Neural cell (in vitro differentiated cells): ENCODE measurements at regions not wholly inside any gene's neighbourhood (a gene's known extent, or its start where the extent isn't known, plus 50 kb on each side); places are given as distances from the start of the nearest gene placed in this dataset.

ENCODE experiments used
- EP300 ChIP-seq: fragments of 450-650 bp; conservative IDR thresholded peaks from 2 replicates; pipeline ENCODE4 v1.6.1; 2014; ENCODE audit warnings: antibody characterized with exemption, mild to moderate bottlenecking, moderate library complexity; ENCODE audit not compliant: poor library complexity, severe bottlenecking
- EZH2 ChIP-seq: fragments of 200-600, 300-800 bp; shearing (Covaris generic), sonication (generic); IDR thresholded peaks from 2 replicates; pipeline ENCODE4 v1.6.1; 2014; ENCODE audit warnings: antibody characterized with exemption, low read length, borderline replicate concordance, mild to moderate bottlenecking; ENCODE audit not compliant: insufficient read depth, poor library complexity, severe bottlenecking
- MXI1 ChIP-seq: fragments of 450-650 bp; conservative IDR thresholded peaks from 2 replicates; pipeline ENCODE4 v1.6.1; 2014; ENCODE audit warnings: antibody characterized with exemption, mild to moderate bottlenecking; ENCODE audit not compliant: poor library complexity, severe bottlenecking
- POLR2AphosphoS5 ChIP-seq: IDR thresholded peaks from 2 replicates; pipeline ENCODE4 v1.6.1; 2012
- RAD21 ChIP-seq: fragments of 450-650 bp; conservative IDR thresholded peaks from 2 replicates; pipeline ENCODE4 v1.6.1; 2014; ENCODE audit warnings: antibody characterized with exemption, mild to moderate bottlenecking, moderate library complexity
- SMC3 ChIP-seq: fragments of 450-650 bp; conservative IDR thresholded peaks from 2 replicates; pipeline ENCODE4 v1.6.1; 2014; ENCODE audit warnings: antibody characterized with exemption, mild to moderate bottlenecking, moderate library complexity; ENCODE audit not compliant: poor library complexity
- TAF1 ChIP-seq: IDR thresholded peaks from 2 replicates; pipeline ENCODE4 v1.6.1; 2012; ENCODE audit warnings: low read depth
- TF ChIP-seq, protein P1 (sequence below): fragments of 450-650 bp; IDR thresholded peaks from 2 replicates; pipeline ENCODE4 v1.5.1; 2014; ENCODE audit warnings: antibody characterized with exemption, mild to moderate bottlenecking, moderate library complexity; ENCODE audit not compliant: poor library complexity, severe bottlenecking
- TF ChIP-seq, protein P2 (sequence below): IDR thresholded peaks from 2 replicates; pipeline ENCODE4 v1.6.1; 2012; ENCODE audit warnings: borderline replicate concordance

DNA sequence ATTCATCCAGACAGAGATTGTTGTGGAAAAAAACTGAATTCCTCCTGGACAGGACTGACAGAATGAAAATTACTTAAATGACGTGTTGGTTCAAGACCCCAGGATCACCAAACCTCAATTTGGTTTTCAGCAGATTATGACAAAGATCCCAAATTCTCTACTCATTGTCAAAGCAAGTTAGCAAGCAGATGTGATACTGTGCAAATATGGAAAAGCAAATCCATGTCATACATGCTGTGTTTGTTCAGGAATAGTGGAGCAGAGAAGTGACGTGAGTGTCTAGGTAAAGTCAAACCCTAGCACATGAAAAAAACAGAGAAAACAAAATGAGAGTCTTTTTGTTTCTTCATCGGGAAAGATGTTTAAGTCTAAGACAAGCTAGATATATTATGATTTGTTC lies 169.2 kb upstream of the NBEA start:
- no peak for TF ChIP-seq EZH2
- no peak for TF ChIP-seq POLR2AphosphoS5
- TF ChIP-seq, protein P1, sequence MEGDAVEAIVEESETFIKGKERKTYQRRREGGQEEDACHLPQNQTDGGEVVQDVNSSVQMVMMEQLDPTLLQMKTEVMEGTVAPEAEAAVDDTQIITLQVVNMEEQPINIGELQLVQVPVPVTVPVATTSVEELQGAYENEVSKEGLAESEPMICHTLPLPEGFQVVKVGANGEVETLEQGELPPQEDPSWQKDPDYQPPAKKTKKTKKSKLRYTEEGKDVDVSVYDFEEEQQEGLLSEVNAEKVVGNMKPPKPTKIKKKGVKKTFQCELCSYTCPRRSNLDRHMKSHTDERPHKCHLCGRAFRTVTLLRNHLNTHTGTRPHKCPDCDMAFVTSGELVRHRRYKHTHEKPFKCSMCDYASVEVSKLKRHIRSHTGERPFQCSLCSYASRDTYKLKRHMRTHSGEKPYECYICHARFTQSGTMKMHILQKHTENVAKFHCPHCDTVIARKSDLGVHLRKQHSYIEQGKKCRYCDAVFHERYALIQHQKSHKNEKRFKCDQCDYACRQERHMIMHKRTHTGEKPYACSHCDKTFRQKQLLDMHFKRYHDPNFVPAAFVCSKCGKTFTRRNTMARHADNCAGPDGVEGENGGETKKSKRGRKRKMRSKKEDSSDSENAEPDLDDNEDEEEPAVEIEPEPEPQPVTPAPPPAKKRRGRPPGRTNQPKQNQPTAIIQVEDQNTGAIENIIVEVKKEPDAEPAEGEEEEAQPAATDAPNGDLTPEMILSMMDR, result no peak
- TF ChIP-seq EP300, result no peak
- no peak for TF ChIP-seq RAD21
- TF ChIP-seq, protein P2, sequence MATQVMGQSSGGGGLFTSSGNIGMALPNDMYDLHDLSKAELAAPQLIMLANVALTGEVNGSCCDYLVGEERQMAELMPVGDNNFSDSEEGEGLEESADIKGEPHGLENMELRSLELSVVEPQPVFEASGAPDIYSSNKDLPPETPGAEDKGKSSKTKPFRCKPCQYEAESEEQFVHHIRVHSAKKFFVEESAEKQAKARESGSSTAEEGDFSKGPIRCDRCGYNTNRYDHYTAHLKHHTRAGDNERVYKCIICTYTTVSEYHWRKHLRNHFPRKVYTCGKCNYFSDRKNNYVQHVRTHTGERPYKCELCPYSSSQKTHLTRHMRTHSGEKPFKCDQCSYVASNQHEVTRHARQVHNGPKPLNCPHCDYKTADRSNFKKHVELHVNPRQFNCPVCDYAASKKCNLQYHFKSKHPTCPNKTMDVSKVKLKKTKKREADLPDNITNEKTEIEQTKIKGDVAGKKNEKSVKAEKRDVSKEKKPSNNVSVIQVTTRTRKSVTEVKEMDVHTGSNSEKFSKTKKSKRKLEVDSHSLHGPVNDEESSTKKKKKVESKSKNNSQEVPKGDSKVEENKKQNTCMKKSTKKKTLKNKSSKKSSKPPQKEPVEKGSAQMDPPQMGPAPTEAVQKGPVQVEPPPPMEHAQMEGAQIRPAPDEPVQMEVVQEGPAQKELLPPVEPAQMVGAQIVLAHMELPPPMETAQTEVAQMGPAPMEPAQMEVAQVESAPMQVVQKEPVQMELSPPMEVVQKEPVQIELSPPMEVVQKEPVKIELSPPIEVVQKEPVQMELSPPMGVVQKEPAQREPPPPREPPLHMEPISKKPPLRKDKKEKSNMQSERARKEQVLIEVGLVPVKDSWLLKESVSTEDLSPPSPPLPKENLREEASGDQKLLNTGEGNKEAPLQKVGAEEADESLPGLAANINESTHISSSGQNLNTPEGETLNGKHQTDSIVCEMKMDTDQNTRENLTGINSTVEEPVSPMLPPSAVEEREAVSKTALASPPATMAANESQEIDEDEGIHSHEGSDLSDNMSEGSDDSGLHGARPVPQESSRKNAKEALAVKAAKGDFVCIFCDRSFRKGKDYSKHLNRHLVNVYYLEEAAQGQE, result no peak
- no peak for TF ChIP-seq SMC3
- TF ChIP-seq MXI1, result no peak
- no peak for TF ChIP-seq TAF1
